Left ventricle myocardium inferior (tissue), 1 donor: ENCODE measurements at regions not wholly inside any gene's neighbourhood (a gene's known extent, or its start where the extent isn't known, plus 50 kb on each side); places are given as distances from the start of the nearest gene placed in this dataset.

Experiments used
- DNase-seq: peaks from one replicate; pipeline ENCODE4 v3.0.0-alpha.2; 2020
- H3K27ac ChIP-seq: fragments of 200-600 bp; replicated peaks from 2 replicates; pipeline ENCODE4 v1.8.0; 2021
- H3K27me3 ChIP-seq: fragments of 200-600 bp; 2 replicates; pipeline ENCODE4 v1.8.0; 2021; ENCODE audit warnings: low read depth
- H3K36me3 ChIP-seq: fragments of 200-600 bp; 2 replicates; pipeline ENCODE4 v1.8.0; 2021
- H3K4me1 ChIP-seq: fragments of 200-600 bp; 2 replicates; pipeline ENCODE4 v1.8.0; 2021
- H3K4me3 ChIP-seq: fragments of 200-600 bp; 2 replicates; pipeline ENCODE4 v1.8.0; 2021; ENCODE audit warnings: mild to moderate bottlenecking, moderate library complexity
- H3K9me3 ChIP-seq: fragments of 200-600 bp; replicated peaks from 2 replicates; pipeline ENCODE4 v1.8.0; 2021
- intact Hi-C: fragments of 100-400 bp; cut with micrococcal nuclease; formaldehyde crosslinking; loops from one replicate; pipeline ENCODE4 v1.11.0; 2022
- TF ChIP-seq, protein P1 (sequence below): fragments of 200-600 bp; IDR thresholded peaks from 2 replicates; pipeline ENCODE4 v1.8.0; 2021; ENCODE audit warnings: antibody characterized with exemption, mild to moderate bottlenecking, borderline replicate concordance
- donor health status: DM: no; HTN: yes; CAD: no; lungs with severe emphysema.

- no peak overlapping the region for H3K27ac ChIP-seq
- no peaks in the 10 kb centered on the region for H3K36me3 ChIP-seq
- no peaks in the 10 kb centered on the region for H3K4me1 ChIP-seq
- no peak for DNase-seq
- TF ChIP-seq, protein P1, sequence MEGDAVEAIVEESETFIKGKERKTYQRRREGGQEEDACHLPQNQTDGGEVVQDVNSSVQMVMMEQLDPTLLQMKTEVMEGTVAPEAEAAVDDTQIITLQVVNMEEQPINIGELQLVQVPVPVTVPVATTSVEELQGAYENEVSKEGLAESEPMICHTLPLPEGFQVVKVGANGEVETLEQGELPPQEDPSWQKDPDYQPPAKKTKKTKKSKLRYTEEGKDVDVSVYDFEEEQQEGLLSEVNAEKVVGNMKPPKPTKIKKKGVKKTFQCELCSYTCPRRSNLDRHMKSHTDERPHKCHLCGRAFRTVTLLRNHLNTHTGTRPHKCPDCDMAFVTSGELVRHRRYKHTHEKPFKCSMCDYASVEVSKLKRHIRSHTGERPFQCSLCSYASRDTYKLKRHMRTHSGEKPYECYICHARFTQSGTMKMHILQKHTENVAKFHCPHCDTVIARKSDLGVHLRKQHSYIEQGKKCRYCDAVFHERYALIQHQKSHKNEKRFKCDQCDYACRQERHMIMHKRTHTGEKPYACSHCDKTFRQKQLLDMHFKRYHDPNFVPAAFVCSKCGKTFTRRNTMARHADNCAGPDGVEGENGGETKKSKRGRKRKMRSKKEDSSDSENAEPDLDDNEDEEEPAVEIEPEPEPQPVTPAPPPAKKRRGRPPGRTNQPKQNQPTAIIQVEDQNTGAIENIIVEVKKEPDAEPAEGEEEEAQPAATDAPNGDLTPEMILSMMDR, result no peak
- intact Hi-C loops, result no loop called here
- H3K9me3 ChIP-seq, result no peaks in the 10 kb centered on the region
- H3K4me3 ChIP-seq, result no peak overlapping the region
- H3K27me3 ChIP-seq, result peaks cover 80% of the 10 kb centered on the region
These were observed 280.5 kb downstream of the NSG2 start for GRCh38 chr5:174325961-174326360.

GRCh38 chr5:174326372-174326771 lies 280.9 kb downstream of the NSG2 start:
- intact Hi-C loops, result no loop called here
- peaks cover 80% of the 10 kb centered on the region for H3K27me3 ChIP-seq
- TF ChIP-seq, protein P1, result no peak

GRCh38 chr5:174327317-174327864 lies 281.9 kb downstream of the NSG2 start:
- peak; percentile 56 for DNase-seq
- Histone ChIP-seq H3K4me1 (no peaks in the 10 kb centered on the region), H3K4me3 (no peak overlapping the region), H3K27me3 (peaks cover 79% of the 10 kb centered on the region), H3K36me3 (no peaks in the 10 kb centered on the region), H3K9me3 (no peaks in the 10 kb centered on the region), H3K27ac (no peak overlapping the region)
- TF ChIP-seq, protein P1, result peak; percentile 78
- intact Hi-C loops, result no loop called here

More at GRCh38 chr5:174326372-174326771, 280.9 kb downstream of the NSG2 start:
- no peaks in the 10 kb centered on the region for H3K9me3 ChIP-seq
- no peaks in the 10 kb centered on the region for H3K4me1 ChIP-seq
- no peak overlapping the region for H3K27ac ChIP-seq
- H3K36me3 ChIP-seq, result no peaks in the 10 kb centered on the region
- no peak overlapping the region for H3K4me3 ChIP-seq
- DNase-seq, result no peak

DNA sequence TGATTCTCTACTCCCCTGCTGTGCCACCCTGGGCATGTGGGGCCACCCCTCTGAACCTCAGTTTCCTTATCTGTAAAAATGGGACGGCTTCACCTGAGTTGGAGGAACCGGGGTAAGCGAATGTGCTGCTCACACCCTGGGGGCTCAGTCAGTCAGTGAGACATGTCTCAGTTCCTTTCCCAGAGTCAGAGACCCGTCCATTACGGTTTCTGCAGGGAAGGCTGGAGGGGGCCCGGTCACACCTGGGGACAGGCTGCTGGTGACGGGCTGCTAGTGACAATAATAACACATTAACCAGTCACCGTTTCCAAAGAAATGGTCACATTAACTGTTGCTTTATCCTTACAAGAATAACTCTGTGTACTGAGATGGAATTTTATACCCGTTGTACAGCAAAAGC lies 282.4 kb downstream of the NSG2 start:
- Histone ChIP-seq H3K4me3 (no peak overlapping the region), H3K36me3 (no peaks in the 10 kb centered on the region), H3K27ac (no peak overlapping the region), H3K27me3 (peaks cover 79% of the 10 kb centered on the region), H3K9me3 (no peaks in the 10 kb centered on the region), H3K4me1 (no peaks in the 10 kb centered on the region)
- DNase-seq, result no peak
- intact Hi-C loops, result no loop called here
- TF ChIP-seq, protein P1, result no peak

GRCh38 chr5:174328631-174329299 lies 283.3 kb downstream of the NSG2 start:
- Histone ChIP-seq H3K4me1 (no peaks in the 10 kb centered on the region), H3K4me3 (no peak overlapping the region), H3K9me3 (no peaks in the 10 kb centered on the region), H3K36me3 (no peaks in the 10 kb centered on the region), H3K27ac (no peak overlapping the region), H3K27me3 (peaks cover 77% of the 10 kb centered on the region)
- TF ChIP-seq, protein P1, result no peak
- no peak for DNase-seq
- intact Hi-C loops, result no loop called here
